HG03469 (cell line): ENCODE measurements at regions not wholly inside any gene's neighbourhood (a gene's known extent, or its start where the extent isn't known, plus 50 kb on each side); places are given as distances from the start of the nearest gene placed in this dataset.
"Not testable (repeated sequence)": the region's sequence is repeated elsewhere in the genome, so short reads cannot be mapped to it uniquely, and the experiment has no call there.

ENCODE experiments used
- ATAC-seq: cut with Tn5 transposase; IDR thresholded peaks from one replicate; pipeline ENCODE4 v1.9.1; 2021; ENCODE audit warnings: mild to moderate bottlenecking, moderate library complexity, moderate number of reproducible peaks; ENCODE audit not compliant: unreplicated experiment

DNA sequence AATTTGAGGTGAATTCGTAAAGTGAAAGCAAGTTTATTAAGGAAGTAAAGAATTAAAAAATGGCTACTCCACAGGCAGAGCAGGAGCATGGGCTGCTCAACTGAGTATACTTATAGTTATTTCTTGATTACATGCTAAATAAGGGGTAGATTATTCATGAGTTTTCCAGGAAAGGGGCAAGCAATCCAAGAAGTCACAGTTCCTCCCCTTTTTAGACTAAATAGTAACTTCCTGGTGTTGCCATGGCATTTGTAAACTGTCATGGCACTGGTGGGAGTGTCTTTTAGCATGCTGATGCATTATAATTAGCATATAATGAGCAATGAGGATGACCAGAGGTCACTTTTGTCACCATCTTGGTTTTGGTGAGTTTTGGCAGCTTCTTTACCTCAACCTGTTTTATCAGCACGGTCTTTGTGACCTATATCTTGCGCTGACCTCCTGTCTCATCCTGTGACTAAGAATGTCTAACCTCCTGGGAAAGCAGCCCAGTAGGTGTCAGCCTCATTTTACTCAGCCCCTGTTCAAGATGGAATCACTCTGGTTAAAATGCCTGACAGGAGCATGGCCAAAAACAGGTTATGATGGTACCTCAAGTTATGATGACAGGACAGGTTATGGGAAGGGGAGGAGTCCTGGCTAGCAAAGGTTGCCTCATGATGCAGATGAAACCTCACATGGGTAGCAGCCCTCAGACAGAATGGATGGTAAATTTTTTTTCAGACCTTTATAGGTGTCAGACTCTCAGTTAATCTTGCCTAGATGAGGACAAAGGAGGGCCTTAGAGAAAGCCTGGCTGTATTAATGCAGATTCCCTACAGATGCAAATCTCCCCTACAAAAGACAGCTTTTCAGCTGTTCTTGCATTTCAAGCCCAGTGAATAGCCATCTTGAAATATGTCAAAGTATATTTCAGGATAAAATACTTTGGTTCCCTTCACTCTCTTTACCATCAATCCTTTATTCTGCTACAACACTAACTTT lies 49.7 kb downstream of the SIPA1L2 start:
- no peak for ATAC-seq

DNA sequence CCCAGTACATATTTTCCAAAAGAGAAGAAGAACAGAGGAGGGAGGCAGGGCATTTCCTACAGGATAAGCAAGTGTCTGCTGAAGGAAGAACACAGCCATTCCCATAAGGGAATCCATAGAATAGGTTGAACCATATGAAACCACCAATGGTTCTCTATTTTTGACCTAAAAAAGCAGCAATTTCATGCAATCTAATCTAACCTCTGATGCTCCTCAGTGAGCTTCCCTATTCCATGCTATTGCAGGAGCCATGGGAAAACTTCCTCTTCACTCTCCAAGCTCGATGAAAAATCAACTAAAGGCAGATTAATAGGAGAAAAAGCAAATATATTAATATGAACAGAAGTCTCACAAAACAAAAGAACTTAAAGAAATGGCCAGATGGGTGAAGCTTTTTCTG lies 50.5 kb downstream of the SIPA1L2 start:
- no peak for ATAC-seq

DNA sequence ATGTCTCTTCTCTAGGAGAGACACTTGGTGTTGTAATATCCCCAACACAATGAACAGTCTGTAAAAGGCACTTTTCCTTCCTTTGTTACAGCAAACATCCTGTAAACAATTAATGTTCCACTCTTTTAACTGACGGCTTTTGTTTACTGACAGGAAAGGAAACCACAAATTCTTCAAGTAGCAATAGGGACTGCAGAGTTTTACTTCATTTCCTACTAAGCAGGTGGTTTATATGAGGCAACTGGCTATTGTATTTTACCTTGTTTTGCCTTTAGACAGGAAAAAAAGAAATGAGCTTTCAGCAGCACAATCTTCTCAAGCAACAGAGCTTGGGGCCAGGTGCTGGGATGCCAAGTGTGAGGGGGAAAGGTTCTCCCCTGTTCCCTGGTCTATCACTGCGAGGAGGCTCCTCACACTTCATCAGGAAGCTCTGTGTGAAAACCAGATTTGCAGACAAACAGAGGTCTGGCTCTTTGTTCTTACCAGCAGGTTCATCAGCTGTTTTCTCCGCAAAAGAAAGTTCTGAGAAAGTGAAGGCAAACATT lies 51.2 kb downstream of the SIPA1L2 start:
- no peak for ATAC-seq

DNA sequence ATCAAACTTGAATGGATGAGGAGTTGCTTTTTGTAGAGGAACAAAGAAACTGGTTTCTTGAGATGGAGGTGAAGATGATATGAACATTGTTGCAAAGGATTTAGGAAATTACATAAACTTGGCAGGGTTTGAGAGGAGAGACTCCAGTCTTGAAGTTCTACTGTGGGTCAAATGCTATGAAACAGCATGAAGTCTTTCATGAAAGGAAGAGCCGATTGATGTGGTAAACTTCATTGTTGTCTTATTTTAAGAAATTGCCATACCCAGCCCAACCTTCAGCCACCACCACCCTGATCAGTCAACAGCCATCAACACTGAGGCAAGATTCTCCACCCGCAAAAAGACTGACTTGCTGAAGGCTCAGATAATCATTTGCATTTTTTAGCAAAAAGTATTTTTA lies 52.2 kb downstream of the SIPA1L2 start:
- ATAC-seq = no peak

DNA sequence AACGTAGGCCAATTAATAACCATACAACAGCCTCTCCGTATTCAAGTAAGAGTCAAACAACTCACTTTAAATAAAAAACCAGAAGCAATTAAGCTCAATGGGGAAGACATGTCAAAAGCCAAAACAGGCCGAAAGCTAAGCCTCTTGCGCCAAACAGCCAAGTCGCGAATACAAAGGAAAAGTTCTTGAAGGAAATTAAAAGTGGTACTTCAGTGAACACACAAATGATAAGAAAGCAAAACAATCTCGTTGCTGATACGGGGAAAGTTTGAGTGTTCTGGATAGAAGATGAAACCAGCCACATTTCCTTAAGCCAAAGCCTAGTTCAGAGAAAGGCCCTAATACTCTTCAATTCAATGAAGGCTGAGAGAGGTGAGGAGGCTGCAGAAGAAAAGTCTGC lies 53.4 kb downstream of the SIPA1L2 start:
- no peak for ATAC-seq

DNA sequence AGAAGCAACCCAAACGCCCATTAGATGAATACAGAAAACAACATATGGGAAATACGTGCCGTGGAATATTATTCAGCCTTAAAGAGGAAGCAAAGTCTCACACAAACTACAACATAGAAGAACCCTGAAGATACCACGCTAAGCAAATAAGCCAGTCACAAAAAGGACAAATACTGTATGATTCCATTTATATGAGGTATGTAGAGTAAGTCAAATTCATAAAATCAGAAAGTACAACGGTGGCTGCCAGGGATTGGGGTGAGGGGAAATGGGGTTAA lies 54.2 kb downstream of the SIPA1L2 start:
- no peak for ATAC-seq

DNA sequence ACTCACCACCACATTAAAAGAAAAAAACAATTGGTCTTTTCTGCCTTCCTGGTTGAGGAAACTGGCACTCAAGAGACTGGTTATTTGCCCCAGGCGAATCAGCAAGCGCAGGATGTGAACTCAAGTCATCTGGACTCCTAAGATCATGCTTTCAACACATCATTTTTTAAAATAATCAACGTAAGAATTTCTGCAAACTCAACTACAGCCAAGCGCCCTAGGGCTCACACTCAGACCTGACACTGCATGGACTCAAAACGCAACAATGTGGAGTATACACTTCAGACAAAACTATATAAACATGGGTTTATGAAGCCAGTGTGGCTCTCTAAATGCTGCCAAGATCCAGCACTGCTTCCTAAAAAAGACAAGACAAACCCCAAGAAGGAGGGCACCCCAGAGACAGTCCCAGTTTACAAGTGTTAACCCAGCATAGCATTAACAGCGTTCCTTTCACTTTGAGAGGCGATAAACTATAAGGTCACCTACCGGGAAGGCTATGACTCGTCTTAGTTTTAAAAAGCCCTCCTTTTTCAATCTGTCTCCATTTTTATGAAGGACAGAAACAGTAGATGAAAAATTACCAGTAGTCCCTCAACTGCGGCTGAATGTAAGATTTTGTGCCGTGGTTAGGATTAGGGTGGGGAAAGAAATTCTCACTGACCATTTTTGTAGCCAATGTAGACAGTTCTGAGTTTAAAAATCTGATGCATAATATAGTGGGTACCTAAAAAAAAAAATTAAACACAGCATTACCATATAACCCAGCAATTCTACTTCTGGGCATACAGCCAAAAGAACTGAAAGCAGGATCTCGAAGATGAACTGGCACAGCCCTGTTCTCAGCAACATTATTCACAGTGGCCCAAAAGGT lies 54.8 kb downstream of the SIPA1L2 start:
- ATAC-seq = no peak

DNA sequence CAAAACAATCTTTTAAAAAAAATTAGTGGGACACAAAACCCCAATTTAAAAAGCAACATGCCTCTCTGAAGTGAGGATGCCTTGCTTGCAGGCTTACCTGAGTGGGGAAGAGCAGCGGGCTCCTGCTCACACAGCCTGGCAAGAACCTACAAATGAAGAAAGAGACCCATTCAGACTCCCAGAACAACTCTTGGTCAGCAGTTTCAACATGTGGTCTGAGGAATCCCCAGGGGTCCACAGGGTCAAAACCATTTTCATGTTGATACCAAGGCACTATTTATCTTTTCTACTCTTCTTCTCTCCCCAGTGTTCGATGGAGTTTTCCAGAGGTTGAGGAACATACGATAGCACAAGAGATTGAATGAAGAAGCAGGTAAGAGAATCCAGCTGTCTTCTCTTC lies 55.9 kb downstream of the SIPA1L2 start:
- ATAC-seq = no peak

DNA sequence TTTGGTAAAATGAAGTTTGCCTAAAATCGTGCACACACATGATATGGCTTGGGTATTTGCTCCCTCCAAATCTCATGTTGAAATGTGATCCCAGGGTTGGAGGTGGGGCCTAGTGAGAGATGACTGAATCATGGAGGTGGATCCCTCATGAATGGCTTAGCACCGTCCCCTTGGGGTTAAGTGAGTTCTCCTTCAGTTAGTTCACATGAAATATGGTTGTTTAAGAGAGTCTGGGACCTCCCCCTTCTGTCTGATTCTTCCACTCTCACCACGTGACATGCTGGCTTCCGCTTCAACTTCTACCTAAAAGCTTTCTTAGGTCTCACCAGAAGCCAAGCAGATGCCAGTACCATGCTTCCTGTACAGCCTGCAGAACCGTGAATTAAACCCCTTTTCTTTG lies 58.4 kb downstream of the SIPA1L2 start:
- ATAC-seq = no peak

DNA sequence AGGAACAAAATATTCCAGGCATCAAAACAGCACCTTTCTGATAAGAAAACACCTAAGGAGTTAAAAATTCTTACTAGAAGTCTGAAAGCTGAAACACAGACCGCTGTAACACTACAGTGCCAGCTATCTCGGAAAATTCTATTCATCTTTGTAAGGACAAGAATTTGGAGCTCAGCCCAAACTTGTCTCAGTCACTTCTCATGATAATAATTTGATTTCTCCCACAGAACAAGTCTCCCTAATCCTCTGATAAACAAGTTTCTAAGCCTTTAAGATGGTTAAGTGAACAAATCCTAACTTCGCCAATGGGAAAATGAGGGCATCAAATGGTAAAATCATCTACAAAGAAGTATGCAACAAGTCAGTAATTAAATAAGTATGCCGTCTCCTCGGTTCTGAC lies 59.9 kb downstream of the SIPA1L2 start:
- no peak for ATAC-seq

DNA sequence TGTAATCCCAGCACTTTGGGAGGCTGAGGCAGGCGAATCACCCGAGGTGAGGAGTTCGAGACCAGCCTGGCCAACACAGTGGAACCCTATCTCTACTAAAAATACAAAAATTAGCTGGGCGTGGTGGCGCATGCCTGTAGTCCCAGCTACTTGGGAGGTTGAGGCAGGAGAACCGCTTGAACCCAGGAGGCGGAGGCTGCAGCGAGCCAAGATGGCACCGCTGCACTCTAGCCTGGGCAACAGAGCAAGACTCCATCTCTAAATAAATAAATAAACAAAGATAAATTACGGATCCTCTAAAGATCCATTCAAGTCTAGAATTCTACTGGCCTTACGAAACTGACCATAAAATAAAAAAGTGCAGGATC lies 60.4 kb downstream of the SIPA1L2 start:
- ATAC-seq = not testable (repeated sequence)

DNA sequence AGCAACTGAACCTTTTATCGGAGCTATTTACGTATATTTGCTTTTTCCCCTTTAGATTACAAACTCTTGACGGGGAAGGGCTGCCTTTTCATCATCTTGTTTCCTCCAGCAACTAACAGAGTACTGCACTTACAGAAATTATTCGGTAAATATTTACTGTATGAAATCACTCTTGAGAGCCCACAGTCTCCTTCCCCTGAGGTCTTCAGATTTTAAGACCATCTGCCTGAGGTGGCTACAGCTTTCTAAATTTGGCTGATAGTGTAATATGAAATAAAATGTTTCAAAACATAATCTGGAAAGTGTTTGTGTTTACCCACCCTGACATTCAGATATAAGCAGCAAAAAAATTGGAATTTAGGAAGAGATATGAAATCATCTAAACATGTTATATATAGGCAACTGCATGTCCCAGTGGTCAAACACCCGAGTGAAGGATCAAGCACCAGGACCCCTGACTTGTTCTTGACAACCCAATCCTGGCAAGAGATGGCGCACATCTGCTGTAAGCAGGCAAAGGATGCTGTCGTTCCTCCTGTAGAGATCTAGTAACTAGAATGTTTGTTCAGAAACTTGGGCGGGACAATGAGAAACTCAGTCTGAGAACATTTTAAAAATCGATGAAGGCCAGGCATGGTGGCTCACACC lies 60.9 kb downstream of the SIPA1L2 start:
- no peak for ATAC-seq

DNA sequence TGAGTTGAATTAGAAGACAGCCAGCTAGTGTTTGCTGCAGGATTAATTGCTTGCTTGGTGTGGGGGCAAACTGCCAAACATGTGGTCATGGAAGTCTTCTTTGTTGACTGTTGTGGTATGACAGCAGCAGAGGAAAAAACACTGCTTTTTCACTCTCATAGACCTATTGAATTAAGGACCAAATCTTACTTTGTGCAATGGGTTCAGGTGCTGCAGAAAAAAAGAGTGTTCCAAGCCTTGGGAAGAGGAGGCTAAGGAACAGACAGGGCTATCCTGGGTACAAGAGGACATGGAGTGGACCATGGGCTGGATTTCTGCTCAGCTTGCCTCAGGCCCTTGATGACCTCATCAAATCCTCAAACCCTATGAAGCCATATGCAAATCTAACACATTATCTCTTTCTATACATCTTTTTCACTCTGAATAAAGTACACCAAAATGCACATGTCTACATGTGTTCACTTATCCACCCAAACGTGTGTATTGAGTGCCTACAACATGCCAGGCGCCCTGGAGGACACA lies 61.5 kb downstream of the SIPA1L2 start:
- no peak for ATAC-seq

DNA sequence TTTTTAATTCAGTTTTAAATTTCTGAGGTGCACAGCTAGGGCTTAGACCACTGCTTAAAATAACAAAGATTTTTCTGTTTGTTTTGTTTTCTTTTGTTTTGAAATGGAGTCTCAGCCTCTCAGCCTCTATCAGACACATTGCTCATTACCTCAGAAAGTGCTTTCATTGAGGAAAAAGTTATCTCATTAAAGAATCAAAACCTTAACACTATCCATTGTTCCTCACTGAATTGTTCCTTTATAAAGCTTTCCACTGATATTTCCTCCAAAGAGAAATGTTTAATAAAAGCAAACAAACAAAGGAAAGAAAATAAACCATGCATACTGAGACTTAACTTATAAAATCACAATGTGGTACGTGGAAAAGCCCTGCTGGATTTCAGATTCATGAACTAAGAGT lies 63.8 kb downstream of the SIPA1L2 start:
- no peak for ATAC-seq

DNA sequence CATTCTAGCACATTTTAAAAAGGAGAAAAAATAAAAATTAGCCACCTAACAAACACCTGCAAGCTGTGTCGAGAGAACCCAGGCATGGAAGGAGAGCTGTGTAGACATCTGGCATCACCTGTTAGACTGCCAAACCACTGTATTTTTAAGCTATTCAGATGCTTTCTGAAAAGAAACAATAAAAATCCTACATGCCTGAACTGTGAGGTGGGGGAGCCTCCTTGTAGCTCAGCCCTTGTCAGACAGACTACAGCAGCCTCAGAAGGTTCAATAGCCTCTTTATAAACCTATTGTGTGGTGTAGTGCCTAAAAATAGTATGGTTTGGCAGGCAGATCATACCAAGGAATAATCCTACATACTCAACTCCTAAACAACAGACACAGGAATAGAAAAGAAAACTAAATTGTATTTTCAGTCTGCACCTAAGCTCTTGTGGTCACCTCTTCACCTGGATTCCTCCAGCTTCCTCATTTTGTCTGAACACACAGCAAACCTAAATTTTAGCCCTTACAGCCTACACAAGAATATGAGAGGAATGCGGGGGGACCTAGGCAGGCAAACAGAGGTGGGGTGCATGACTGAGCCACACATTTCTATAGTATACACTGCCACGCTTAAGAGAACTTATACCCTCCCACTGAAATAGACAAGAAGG lies 67.0 kb downstream of the SIPA1L2 start:
- ATAC-seq = no peak

DNA sequence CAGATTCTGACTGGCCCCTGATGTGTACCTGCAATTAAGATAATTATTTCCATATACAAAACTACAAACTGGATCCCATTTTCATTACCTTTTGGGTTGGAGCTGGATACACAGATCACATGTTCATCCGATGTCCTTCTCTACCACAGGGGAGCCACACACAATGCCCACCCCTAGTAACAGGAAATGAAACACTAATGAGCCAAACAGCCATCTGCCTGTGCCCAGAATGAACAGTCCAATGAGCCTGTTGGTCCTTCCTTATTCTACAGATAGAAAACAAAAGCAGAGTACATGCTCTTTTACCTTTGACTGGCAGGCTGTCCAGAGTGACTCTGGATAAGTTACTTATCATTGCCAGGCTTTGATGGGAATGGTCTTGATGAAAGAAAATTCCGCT lies 68.6 kb downstream of the SIPA1L2 start:
- ATAC-seq = no peak

DNA sequence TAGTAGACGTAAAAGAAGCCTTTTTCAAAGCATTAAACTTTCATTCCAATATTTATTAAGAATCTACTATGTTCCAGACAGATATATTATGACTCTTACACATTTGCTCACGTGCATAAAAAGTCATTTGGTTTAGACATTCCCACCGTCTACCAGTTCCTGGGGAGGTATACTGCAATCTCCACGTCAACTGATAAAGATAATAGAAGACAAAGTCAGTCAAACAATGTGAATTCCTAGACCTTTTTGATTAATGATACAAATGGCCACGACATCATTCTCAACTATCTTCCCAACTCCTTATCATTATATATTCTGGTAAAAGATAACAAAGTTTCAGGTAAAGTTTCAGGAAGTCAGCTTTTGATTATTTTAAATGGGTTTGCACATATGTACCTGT lies 69.0 kb downstream of the SIPA1L2 start:
- no peak for ATAC-seq

DNA sequence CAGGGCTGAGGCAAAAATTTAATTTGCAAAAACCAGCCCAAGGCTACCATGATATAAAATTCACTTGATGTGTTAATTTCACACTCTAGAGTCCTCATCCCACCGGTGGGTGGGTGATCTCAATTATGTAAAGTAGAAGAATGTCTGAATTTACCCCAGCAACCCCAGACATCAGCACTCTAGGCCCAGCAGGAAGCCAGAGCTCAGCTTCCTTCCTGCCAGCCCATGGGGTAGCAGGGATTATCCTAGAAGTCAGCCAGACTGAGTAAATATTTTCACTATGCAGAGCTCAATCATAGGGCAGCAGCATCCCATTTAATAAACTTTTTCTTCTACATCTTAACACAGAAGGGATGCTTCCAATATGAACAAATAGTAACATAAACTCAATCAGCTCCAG lies 71.0 kb downstream of the SIPA1L2 start:
- no peak for ATAC-seq

DNA sequence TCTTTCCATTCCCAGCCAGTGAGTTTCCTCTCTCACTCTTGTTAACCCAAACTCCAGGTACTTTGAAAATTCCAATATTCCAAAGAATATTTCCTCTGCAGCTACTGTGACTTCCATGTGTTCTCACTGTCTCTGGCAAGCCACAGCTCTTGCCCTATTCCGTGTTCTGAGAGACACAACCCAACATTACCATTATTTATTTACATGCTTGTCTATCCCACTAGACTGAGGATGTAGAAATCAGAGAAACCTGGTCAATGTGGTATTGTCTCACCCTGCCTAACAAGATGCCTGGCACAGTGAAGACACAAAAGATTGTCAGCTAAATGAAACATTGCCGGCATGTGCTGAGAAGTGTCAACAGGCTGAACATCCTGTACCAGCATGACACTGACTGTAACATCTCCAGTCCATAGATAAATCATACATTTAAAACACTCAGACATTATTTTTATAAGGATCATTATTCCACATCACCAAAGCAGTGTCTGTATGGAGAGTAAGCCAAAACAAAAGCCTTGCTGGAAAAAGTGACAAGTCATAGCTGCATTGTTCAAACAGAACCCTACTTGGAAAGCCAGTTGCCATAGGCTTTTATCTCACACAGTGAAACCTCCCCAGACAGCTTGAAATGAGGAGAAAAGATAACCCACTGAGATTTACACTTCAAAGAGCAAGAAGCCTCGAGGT lies 72.3 kb downstream of the SIPA1L2 start:
- no peak for ATAC-seq

DNA sequence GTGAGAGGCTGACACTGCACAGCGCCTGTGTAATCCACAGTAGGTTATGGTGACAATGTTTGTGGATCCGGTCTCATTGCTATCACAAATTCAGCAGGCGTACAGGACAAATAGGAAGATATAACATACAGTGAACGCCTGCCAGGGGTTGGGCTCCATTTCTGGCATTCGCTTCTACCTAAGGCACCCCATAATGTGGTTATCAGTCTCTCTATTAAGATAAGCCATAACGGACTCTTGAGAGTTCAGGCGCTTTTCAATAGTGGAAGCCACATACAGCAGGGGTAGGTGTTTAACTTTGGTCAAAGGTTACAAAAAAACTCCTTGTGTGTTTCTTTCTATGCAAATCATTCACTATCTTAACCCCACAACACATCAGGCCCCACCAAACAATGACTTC lies 72.8 kb downstream of the SIPA1L2 start:
- no peak for ATAC-seq
